ENCODE measurements at regions not wholly inside any gene's neighbourhood (a gene's known extent, or its start where the extent isn't known, plus 50 kb on each side); places are given as distances from the start of the nearest gene placed in this dataset.

GRCh38 chr9:79054500-79054899 is 517.3 kb upstream of the TLE4 start:
- TF ChIP-seq CTCF (IDR thresholded peaks at IDR 0.05) = no peak

GRCh38 chr9:79056041-79056440 is 515.7 kb upstream of the TLE4 start:
- TF ChIP-seq CTCF (IDR thresholded peaks at IDR 0.05) = no peak
- DNase-seq (no peak), ATAC-seq (no peak)
- no peaks in the 10 kb centered on the region for H3K36me3 ChIP-seq
- intact Hi-C loops (cut with DNase I) = no loop called here
- no peaks in the 10 kb centered on the region for H3K4me1 ChIP-seq
- H3K9me3 ChIP-seq = no peaks in the 10 kb centered on the region
- no peak overlapping the region for H3K4me3 ChIP-seq
- no peak overlapping the region for H3K27ac ChIP-seq
- H3K27me3 ChIP-seq = no peaks in the 10 kb centered on the region

More at GRCh38 chr9:79054500-79054899, 517.3 kb upstream of the TLE4 start:
- ATAC-seq (no peak), DNase-seq (no peak)
- intact Hi-C loops (cut with DNase I) = no loop called here
- Histone ChIP-seq H3K27ac (no peak overlapping the region), H3K36me3 (no peaks in the 10 kb centered on the region), H3K4me1 (no peaks in the 10 kb centered on the region), H3K4me3 (no peak overlapping the region), H3K9me3 (no peaks in the 10 kb centered on the region), H3K27me3 (no peaks in the 10 kb centered on the region)

DNA sequence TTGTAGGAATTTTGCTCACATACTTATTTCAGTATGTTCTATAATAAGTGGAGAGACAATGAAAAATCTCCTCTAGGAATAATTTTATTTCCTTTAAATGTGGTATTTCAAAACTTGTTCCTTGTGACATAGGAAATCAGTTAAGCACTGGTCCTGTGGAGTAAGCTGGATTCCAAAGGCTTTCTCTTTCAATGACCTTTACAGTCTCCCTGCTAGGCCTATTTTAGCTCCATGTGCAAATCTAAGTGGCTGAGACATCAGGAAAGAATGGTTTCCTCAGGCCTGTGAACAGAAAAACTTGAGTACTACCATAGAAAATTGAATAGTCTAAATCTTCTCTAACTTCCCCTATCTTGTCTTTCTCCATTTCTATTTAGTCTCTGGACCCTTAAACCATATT is 514.2 kb upstream of the TLE4 start:
- H3K4me1 ChIP-seq = no peaks in the 10 kb centered on the region
- no peak for TF ChIP-seq CTCF (IDR thresholded peaks at IDR 0.05)
- H3K9me3 ChIP-seq = no peaks in the 10 kb centered on the region
- no peak overlapping the region for H3K4me3 ChIP-seq
- H3K36me3 ChIP-seq = no peaks in the 10 kb centered on the region
- intact Hi-C loops (cut with DNase I) = no loop called here
- no peak overlapping the region for H3K27ac ChIP-seq
- H3K27me3 ChIP-seq = no peaks in the 10 kb centered on the region
- DNase-seq (no peak), ATAC-seq (no peak)

- ATAC-seq (no peak), DNase-seq (no peak)
- no peak for TF ChIP-seq CTCF (IDR thresholded peaks at IDR 0.05)
- Histone ChIP-seq H3K4me3 (no peak overlapping the region), H3K4me1 (no peaks in the 10 kb centered on the region), H3K27ac (no peak overlapping the region), H3K9me3 (no peaks in the 10 kb centered on the region), H3K27me3 (no peaks in the 10 kb centered on the region), H3K36me3 (no peaks in the 10 kb centered on the region)
- intact Hi-C loops (cut with DNase I) = no loop called here
These were observed 511.0 kb upstream of the TLE4 start for GRCh38 chr9:79060766-79061165.

DNA sequence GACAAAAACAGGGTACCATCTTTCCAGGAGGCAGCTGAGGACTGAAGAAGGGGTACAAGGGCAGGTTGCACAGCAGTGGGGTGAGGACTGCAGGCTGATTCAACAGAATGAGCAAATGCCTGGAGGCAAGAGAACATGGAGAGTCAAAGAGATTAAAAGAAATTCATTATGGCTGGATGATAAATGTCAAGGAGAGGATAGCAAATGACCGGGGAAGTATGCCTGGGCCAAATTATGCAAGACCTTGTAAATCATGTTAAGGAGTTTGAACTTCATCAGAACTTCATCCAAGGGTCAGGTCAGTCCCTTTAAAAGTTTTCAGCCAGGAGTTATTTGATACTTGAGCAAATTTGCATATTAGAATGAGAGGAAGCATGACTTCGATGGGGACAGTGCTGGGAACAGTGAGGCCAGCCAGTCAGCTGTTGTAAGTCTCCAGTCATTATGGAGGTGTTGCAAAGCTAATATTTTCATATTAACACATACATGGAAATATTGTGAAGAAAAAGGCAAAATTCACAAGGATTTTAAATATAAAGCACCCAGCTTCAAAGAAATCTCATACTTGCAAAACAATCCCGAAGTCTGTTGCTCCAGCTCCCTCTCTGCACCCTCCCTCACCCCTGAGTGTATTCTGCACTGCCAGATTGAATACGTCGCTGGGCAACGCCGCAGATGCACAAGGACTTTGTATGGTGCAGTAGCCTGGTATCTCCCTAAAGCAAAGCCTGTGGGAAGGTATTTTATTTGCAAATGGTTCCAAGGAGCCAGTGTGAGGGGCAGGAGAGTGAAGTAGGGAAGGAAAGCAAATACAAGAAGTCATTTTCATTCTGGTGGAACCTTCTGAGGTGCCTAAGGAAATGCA is 509.8 kb upstream of the TLE4 start:
- Histone ChIP-seq H3K4me3 (no peak overlapping the region), H3K27me3 (no peaks in the 10 kb centered on the region), H3K27ac (no peak overlapping the region), H3K4me1 (no peaks in the 10 kb centered on the region), H3K9me3 (no peaks in the 10 kb centered on the region), H3K36me3 (no peaks in the 10 kb centered on the region)
- no peak for DNase-seq
- no peak for ATAC-seq
- TF ChIP-seq CTCF (IDR thresholded peaks at IDR 0.05) = no peak
- intact Hi-C loops (cut with DNase I) = no loop called here

Measured in upper lobe of right lung (tissue), 1 donor.